ENCODE measurements at regions not wholly inside any gene's neighbourhood (a gene's known extent, or its start where the extent isn't known, plus 50 kb on each side); places are given as distances from the start of the nearest gene placed in this dataset.

DNA sequence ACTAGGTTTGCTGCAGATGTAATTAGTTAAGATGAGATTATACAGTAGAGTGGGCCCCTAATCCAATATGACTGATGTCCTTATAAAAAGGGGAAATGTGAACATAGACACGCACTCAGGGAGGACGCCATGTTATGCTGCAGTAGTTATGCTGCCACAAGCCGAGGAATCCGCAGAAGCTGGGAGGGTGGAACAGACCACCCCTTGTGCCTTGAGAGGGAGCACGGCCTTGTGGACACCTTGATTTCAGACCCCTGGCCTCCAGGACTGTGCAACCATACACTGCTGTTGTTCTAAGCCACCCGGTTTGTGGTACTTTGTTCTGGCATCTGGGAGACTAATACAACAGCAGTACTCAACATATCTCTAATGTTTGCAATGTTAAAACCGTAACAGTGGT, 57.9 kb upstream of the HIVEP3 start:
- Histone ChIP-seq H3K4me3 (ENCODE audit: low read depth, low read length) (no peak overlapping the region), H3K27ac (ENCODE audit: extremely low read depth, low read depth, low read length) (no peak overlapping the region), H3K9me3 (ENCODE audit: control insufficient read depth, insufficient read depth, low read depth, low read length) (no peaks in the 10 kb centered on the region), H3K36me3 (ENCODE audit: control insufficient read depth in 2 of 2, insufficient read depth in 1 of 2, low read length in 2 of 2) (no peaks in the 10 kb centered on the region), H3K4me1 (ENCODE audit: control insufficient read depth, insufficient read depth, low read length) (no peaks in the 10 kb centered on the region)
- ChIA-PET CTCF (interaction anchor here (0.6 kb wide), 2 partner anchors 158 to 392 kb away, joined by 3 read pairs; no protein-coding TSS in a partner anchor), POLR2A (no interaction called here)
- TF ChIP-seq, protein P1, sequence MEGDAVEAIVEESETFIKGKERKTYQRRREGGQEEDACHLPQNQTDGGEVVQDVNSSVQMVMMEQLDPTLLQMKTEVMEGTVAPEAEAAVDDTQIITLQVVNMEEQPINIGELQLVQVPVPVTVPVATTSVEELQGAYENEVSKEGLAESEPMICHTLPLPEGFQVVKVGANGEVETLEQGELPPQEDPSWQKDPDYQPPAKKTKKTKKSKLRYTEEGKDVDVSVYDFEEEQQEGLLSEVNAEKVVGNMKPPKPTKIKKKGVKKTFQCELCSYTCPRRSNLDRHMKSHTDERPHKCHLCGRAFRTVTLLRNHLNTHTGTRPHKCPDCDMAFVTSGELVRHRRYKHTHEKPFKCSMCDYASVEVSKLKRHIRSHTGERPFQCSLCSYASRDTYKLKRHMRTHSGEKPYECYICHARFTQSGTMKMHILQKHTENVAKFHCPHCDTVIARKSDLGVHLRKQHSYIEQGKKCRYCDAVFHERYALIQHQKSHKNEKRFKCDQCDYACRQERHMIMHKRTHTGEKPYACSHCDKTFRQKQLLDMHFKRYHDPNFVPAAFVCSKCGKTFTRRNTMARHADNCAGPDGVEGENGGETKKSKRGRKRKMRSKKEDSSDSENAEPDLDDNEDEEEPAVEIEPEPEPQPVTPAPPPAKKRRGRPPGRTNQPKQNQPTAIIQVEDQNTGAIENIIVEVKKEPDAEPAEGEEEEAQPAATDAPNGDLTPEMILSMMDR (tag by site-specific recombination; IDR thresholded peaks at IDR 0.05), result no peak
- TF ChIP-seq, protein P2, sequence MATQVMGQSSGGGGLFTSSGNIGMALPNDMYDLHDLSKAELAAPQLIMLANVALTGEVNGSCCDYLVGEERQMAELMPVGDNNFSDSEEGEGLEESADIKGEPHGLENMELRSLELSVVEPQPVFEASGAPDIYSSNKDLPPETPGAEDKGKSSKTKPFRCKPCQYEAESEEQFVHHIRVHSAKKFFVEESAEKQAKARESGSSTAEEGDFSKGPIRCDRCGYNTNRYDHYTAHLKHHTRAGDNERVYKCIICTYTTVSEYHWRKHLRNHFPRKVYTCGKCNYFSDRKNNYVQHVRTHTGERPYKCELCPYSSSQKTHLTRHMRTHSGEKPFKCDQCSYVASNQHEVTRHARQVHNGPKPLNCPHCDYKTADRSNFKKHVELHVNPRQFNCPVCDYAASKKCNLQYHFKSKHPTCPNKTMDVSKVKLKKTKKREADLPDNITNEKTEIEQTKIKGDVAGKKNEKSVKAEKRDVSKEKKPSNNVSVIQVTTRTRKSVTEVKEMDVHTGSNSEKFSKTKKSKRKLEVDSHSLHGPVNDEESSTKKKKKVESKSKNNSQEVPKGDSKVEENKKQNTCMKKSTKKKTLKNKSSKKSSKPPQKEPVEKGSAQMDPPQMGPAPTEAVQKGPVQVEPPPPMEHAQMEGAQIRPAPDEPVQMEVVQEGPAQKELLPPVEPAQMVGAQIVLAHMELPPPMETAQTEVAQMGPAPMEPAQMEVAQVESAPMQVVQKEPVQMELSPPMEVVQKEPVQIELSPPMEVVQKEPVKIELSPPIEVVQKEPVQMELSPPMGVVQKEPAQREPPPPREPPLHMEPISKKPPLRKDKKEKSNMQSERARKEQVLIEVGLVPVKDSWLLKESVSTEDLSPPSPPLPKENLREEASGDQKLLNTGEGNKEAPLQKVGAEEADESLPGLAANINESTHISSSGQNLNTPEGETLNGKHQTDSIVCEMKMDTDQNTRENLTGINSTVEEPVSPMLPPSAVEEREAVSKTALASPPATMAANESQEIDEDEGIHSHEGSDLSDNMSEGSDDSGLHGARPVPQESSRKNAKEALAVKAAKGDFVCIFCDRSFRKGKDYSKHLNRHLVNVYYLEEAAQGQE (tag by site-specific recombination; IDR thresholded peaks at IDR 0.05), result no peak
- TF ChIP-seq, protein P3, sequence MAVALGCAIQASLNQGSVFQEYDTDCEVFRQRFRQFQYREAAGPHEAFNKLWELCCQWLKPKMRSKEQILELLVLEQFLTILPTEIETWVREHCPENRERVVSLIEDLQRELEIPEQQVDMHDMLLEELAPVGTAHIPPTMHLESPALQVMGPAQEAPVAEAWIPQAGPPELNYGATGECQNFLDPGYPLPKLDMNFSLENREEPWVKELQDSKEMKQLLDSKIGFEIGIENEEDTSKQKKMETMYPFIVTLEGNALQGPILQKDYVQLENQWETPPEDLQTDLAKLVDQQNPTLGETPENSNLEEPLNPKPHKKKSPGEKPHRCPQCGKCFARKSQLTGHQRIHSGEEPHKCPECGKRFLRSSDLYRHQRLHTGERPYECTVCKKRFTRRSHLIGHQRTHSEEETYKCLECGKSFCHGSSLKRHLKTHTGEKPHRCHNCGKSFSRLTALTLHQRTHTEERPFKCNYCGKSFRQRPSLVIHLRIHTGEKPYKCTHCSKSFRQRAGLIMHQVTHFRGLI (tag by site-specific recombination; IDR thresholded peaks at IDR 0.05), result no peak
- TF ChIP-seq, protein P4, sequence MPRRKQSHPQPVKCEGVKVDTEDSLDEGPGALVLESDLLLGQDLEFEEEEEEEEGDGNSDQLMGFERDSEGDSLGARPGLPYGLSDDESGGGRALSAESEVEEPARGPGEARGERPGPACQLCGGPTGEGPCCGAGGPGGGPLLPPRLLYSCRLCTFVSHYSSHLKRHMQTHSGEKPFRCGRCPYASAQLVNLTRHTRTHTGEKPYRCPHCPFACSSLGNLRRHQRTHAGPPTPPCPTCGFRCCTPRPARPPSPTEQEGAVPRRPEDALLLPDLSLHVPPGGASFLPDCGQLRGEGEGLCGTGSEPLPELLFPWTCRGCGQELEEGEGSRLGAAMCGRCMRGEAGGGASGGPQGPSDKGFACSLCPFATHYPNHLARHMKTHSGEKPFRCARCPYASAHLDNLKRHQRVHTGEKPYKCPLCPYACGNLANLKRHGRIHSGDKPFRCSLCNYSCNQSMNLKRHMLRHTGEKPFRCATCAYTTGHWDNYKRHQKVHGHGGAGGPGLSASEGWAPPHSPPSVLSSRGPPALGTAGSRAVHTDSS (tag by site-specific recombination; IDR thresholded peaks at IDR 0.05), result no peak
- TF ChIP-seq, protein P5, sequence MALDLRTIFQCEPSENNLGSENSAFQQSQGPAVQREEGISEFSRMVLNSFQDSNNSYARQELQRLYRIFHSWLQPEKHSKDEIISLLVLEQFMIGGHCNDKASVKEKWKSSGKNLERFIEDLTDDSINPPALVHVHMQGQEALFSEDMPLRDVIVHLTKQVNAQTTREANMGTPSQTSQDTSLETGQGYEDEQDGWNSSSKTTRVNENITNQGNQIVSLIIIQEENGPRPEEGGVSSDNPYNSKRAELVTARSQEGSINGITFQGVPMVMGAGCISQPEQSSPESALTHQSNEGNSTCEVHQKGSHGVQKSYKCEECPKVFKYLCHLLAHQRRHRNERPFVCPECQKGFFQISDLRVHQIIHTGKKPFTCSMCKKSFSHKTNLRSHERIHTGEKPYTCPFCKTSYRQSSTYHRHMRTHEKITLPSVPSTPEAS (tag by site-specific recombination; IDR thresholded peaks at IDR 0.05), result no peak
- TF ChIP-seq BCL11B (tag by site-specific recombination; IDR thresholded peaks at IDR 0.05; ENCODE audit: low read depth) (no peak), ZNF157 (tag by site-specific recombination; IDR thresholded peaks at IDR 0.05) (no peak), ZNF416 (tag by site-specific recombination; IDR thresholded peaks at IDR 0.05) (no peak), SCRT2 (tag by site-specific recombination; IDR thresholded peaks at IDR 0.05) (no peak), ZNF747 (tag by site-specific recombination; IDR thresholded peaks at IDR 0.05) (no peak), ZNF302 (tag by site-specific recombination; IDR thresholded peaks at IDR 0.05; ENCODE audit: low read depth) (no peak), ZNF707 (tag by site-specific recombination; IDR thresholded peaks at IDR 0.05) (no peak), OVOL3 (tag by site-specific recombination; IDR thresholded peaks at IDR 0.05) (no peak), ZNF791 (tag by site-specific recombination; IDR thresholded peaks at IDR 0.05) (no peak), ZNF610 (tag by site-specific recombination; IDR thresholded peaks at IDR 0.05; ENCODE audit: borderline replicate concordance) (no peak), SP7 (tag by site-specific recombination; IDR thresholded peaks at IDR 0.05) (no peak)
- TF ChIP-seq, protein P6, sequence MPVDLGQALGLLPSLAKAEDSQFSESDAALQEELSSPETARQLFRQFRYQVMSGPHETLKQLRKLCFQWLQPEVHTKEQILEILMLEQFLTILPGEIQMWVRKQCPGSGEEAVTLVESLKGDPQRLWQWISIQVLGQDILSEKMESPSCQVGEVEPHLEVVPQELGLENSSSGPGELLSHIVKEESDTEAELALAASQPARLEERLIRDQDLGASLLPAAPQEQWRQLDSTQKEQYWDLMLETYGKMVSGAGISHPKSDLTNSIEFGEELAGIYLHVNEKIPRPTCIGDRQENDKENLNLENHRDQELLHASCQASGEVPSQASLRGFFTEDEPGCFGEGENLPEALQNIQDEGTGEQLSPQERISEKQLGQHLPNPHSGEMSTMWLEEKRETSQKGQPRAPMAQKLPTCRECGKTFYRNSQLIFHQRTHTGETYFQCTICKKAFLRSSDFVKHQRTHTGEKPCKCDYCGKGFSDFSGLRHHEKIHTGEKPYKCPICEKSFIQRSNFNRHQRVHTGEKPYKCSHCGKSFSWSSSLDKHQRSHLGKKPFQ (tag by site-specific recombination; IDR thresholded peaks at IDR 0.05), result no peak
